Adrenal gland (tissue), 9 donors: ENCODE measurements at regions not wholly inside any gene's neighbourhood (a gene's known extent, or its start where the extent isn't known, plus 50 kb on each side); places are given as distances from the start of the nearest gene placed in this dataset.
"Not testable (repeated sequence)": the region's sequence is repeated elsewhere in the genome, so short reads cannot be mapped to it uniquely, and the experiment has no call there.

Source experiments
- DNase-seq, 7 donors: peaks; one replicate each; pipeline ENCODE4 v3.0.0-alpha.2; 2019 to 2020
- H3K27ac ChIP-seq, 5 donors: fragments of 200-600 bp; sonication (generic) in 4 of 5; 1 replicate in 3 of 5; 2 replicates in 2 of 5; pipeline versions ENCODE4 v1.5.1 to v1.8.0; 2016 to 2020; ENCODE audit warnings: mild to moderate bottlenecking in 1 of 5
- H3K27me3 ChIP-seq: fragments of 200-600 bp; 2 replicates; pipeline ENCODE4 v1.8.0; 2021
- H3K36me3 ChIP-seq, 2 donors: fragments of 200-600 bp; replicated peaks in 1 of 2; 1 replicate in 1 of 2; 2 replicates in 1 of 2; pipeline versions ENCODE4 v1.5.1 to v1.8.0; 2018 to 2022
- H3K4me1 ChIP-seq, 2 donors: fragments of 200-600 bp; replicated peaks in 1 of 2; 1 replicate in 1 of 2; 2 replicates in 1 of 2; pipeline versions ENCODE4 v1.5.1 to v1.8.0; 2018 to 2021
- H3K4me3 ChIP-seq, 4 donors: fragments of 200-600 bp; sonication (generic) in 3 of 4; one replicate each; pipeline ENCODE4 v1.5.1; 2016 to 2018
- H3K9me3 ChIP-seq, 3 donors: fragments of 200-600 bp; sonication (generic) in 1 of 3; replicated peaks in 1 of 3; 1 replicate in 2 of 3; 2 replicates in 1 of 3; pipeline versions ENCODE4 v1.5.1 to v1.8.0; 2016 to 2021
- POLR2A ChIP-seq, 2 donors: fragments of 450-650 bp; IDR thresholded peaks; one replicate each; pipeline ENCODE4 v1.6.1; 2017; ENCODE audit warnings: antibody characterized with exemption in 2 of 2, mild to moderate bottlenecking in 2 of 2, moderate library complexity in 1 of 2
- WGBS, 4 donors: extraction: QIAGEN DNeasy Blood & Tissue Kit in 2 of 4; methylation state at CpG; one replicate each; pipeline versions ENCODE4 v1.1.5 to v1.1.7; 2013 to 2017; 5-methylcytosine and 5-hydroxymethylcytosine counted together
- intact Hi-C, 2 donors: fragments of 100-400 bp; cut with DNase I; formaldehyde crosslinking; loops; one replicate each; pipeline versions ENCODE4 v1.14.1 to v1.15.0; 2022 to 2023
- TF ChIP-seq, protein P1 (sequence below), 6 experiments: fragments of 450-650 bp in 4 of 6; fragments of 200-600 bp in 2 of 6; sonication (generic) in 1 of 6; IDR thresholded peaks; 1 replicate in 5 of 6; 2 replicates in 1 of 6; pipeline versions ENCODE4 v1.5.1 to v1.8.0; 2016 to 2021; ENCODE audit warnings: antibody characterized with exemption in 6 of 6, mild to moderate bottlenecking in 2 of 6, moderate library complexity in 1 of 6
- donor health status: healthy with polysubstance abuse.
- donor health status: Bipolar disorder and iron deficiency.
- donor health status: DM: yes; HTN: yes; CAD: no.
- donor health status: DM: no; HTN: no; CAD: no.
- donor health status: DM: no; HTN: no; CAD: no.

DNA sequence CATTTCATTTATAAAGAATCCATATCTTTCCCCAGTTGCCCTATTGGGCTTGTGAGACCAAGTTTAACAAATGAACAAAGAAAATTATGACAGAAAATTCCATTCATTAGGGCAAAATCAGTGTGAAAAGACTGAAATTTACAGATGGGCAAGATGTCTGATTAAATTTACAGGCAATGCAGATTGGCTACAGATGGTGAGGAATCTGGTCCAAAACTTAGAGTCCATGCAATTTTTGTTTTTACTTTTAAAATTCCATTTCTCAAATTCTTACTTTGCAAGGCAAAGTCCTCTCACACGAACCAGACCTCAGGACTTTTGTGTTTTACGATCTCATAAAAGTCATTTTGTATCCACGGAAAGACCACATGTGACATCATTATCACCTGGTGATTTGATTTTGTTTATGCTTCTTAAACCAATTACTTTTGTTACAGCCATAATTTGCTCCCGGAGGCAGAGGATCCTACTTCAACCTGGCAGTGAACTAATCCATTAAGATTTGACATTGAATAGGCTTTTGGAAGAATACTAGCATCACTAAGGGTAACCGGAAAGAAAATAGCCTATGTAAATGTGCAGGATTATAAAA, 843.7 kb upstream of the CHORDC1 start:
- intact Hi-C loops: no loop called here
- DNase-seq: no peak
- Histone ChIP-seq H3K36me3 (no peaks in the 10 kb centered on the region), H3K4me1 (no peaks in the 10 kb centered on the region), H3K4me3 (no peak overlapping the region), H3K9me3 (no peaks in the 10 kb centered on the region), H3K27ac (no peak overlapping the region), H3K27me3 (no peaks in the 10 kb centered on the region)
- TF ChIP-seq, protein P1, sequence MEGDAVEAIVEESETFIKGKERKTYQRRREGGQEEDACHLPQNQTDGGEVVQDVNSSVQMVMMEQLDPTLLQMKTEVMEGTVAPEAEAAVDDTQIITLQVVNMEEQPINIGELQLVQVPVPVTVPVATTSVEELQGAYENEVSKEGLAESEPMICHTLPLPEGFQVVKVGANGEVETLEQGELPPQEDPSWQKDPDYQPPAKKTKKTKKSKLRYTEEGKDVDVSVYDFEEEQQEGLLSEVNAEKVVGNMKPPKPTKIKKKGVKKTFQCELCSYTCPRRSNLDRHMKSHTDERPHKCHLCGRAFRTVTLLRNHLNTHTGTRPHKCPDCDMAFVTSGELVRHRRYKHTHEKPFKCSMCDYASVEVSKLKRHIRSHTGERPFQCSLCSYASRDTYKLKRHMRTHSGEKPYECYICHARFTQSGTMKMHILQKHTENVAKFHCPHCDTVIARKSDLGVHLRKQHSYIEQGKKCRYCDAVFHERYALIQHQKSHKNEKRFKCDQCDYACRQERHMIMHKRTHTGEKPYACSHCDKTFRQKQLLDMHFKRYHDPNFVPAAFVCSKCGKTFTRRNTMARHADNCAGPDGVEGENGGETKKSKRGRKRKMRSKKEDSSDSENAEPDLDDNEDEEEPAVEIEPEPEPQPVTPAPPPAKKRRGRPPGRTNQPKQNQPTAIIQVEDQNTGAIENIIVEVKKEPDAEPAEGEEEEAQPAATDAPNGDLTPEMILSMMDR (IDR thresholded peaks at IDR 0.05): no peak
- WGBS, 4 donors: 64 to 69% (median 66%) methylated on average over 5 of the region's 5 CpGs

DNA sequence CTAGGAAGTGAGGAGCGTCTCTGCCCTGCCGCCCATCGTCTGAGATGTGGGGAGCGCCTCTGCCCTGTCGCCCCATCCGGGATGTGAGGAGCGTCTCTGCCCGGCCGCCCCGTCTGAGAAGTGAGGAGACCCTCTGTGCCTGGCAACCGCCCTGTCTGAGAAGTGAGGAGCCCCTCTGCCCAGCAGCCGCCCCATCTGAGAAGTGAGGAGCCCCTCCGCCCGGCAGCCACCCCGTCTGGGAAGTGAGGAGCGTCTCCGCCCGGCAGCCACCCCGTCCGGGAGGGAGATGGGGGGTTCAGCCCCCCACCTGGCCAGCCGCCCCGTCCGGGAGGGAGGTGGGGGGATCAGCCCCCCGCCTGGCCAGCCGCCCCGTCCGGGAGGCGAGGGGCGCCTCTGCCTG, 840.5 kb upstream of the CHORDC1 start:
- H3K27me3 ChIP-seq, intact Hi-C loops, DNase-seq: not testable (repeated sequence)

DNA sequence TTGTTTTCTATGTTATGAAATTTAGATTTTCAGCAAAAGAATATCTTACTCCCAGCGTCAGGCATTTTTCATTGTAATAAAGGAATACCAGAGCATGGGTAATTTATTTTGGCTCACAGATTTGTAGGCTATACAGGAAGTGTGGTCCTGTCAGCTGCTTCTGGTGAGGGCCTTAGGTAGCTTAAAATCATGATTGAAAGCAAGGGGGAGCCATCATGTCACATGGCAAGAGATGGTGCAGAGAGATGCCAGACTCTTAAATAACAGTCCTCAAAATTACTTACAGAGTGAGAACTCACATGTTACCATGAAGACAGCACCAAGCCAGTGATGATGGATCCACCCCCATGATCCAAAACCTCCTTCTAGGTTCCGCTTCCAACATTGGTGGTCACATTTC, 825.0 kb upstream of the CHORDC1 start:
- H3K36me3 ChIP-seq: no peaks in the 10 kb centered on the region
- no peaks in the 10 kb centered on the region for H3K9me3 ChIP-seq
- 81 to 98% (median 86%) methylated on average over 2 of the region's 2 CpGs for WGBS, 4 donors
- DNase-seq: no peak
- H3K4me1 ChIP-seq: no peaks in the 10 kb centered on the region
- TF ChIP-seq, protein P1 (IDR thresholded peaks at IDR 0.05): no peak
- no peak for TF ChIP-seq POLR2A (IDR thresholded peaks at IDR 0.05)
- intact Hi-C loops: no loop called here
- H3K27me3 ChIP-seq: no peaks in the 10 kb centered on the region
- H3K4me3 ChIP-seq: no peak overlapping the region
- H3K27ac ChIP-seq: no peak overlapping the region

More for the DNA sequence above, 840.5 kb upstream of the CHORDC1 start:
- H3K4me3 ChIP-seq, H3K36me3 ChIP-seq, H3K9me3 ChIP-seq, H3K27ac ChIP-seq, H3K4me1 ChIP-seq: not testable (repeated sequence)
- 93 to 100% (median 98%) methylated on average over 1 to 29 of the region's 29 CpGs; no CpG with 5 or more reads in 1 of the 4 donors for WGBS, 4 donors

DNA sequence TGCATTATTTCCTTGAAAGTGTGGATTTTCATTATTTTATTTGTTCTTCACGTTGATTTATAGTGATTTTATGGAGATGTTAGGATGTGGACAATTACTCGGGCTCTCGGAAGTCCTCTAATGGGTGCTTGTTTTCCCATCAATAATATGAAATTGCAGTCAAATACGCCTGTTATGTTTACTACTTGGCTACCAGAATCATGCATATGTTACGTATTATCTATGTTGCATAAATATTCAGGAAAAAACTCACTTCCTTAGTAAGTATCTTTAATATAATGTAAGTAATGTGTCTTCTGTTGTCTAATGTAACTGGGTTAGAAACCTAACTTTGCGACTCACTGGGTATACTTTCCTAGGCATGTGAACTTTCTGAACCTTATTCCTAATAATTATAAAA, 823.4 kb upstream of the CHORDC1 start:
- H3K4me1 ChIP-seq: no peaks in the 10 kb centered on the region
- no peak for TF ChIP-seq POLR2A (IDR thresholded peaks at IDR 0.05)
- TF ChIP-seq, protein P1 (IDR thresholded peaks at IDR 0.05): no peak
- no peak overlapping the region for H3K4me3 ChIP-seq
- H3K36me3 ChIP-seq: no peaks in the 10 kb centered on the region
- no peaks in the 10 kb centered on the region for H3K27me3 ChIP-seq
- H3K27ac ChIP-seq: no peak overlapping the region
- no peak for DNase-seq
- H3K9me3 ChIP-seq: no peaks in the 10 kb centered on the region
- intact Hi-C loops: no loop called here
- WGBS, 4 donors: 81 to 85% (median 84%) methylated on average over 6 of the region's 6 CpGs

DNA sequence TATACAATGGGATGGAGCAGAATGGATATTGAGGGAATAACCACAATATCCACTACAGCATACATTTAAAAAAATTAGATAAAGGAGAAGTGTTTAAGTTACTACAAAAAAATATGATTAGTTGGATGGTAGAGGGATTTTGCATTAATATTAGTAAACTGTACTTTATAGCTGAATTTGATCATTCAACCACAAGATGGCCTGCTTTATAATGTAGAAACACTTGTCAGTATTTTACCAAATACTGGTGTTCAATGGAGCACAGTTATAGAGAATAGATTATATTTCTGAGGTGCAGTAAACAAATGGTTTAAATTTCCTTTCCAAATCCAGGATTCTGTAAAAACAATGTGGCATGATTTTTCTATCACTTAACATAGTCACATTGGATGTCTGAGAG, 818.8 kb upstream of the CHORDC1 start:
- TF ChIP-seq, protein P1 (IDR thresholded peaks at IDR 0.05): peak in 5 of 6 experiments; percentile 9 to 46 (median 35)
- no peak for TF ChIP-seq POLR2A (IDR thresholded peaks at IDR 0.05)

More for the DNA sequence above, 818.8 kb upstream of the CHORDC1 start:
- no peak for DNase-seq
- no peak overlapping the region for H3K27ac ChIP-seq
- no peaks in the 10 kb centered on the region for H3K9me3 ChIP-seq
- intact Hi-C loops: no loop called here
- H3K4me3 ChIP-seq: no peak overlapping the region
- H3K4me1 ChIP-seq: no peaks in the 10 kb centered on the region
- H3K27me3 ChIP-seq: no peaks in the 10 kb centered on the region
- no peaks in the 10 kb centered on the region for H3K36me3 ChIP-seq
